ENCODE measurements at regions not wholly inside any gene's neighbourhood (a gene's known extent, or its start where the extent isn't known, plus 50 kb on each side); places are given as distances from the start of the nearest gene placed in this dataset.

DNA sequence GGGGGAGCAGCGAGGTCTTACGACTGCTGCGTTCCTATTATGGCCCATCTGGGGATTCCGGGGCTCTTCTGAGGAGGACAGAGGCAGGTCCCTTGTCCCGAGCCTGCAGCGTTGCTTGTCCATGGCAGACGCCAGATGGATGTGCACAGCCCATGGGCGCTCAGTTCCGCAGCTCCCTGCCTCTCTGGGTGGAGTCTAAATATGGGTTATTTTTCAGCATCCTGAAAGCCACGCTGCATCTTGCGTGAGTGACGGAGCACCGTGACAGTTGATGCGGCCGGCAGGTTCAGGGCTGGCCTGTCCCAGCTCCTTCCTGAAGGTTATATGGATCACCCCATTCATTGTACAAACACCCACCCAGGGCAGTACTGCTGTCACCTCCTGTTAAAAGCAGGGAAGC lies 1169.4 kb downstream of the BRD1 start:
- no peak for DNase-seq

- DNase-seq, result peak; percentile 77
Observed at GRCh38 chr22:48654492-48654891, 1173.2 kb downstream of the BRD1 start.

- DNase-seq, result no peak
Observed at GRCh38 chr22:48653929-48654328, 1173.7 kb downstream of the BRD1 start.

DNA sequence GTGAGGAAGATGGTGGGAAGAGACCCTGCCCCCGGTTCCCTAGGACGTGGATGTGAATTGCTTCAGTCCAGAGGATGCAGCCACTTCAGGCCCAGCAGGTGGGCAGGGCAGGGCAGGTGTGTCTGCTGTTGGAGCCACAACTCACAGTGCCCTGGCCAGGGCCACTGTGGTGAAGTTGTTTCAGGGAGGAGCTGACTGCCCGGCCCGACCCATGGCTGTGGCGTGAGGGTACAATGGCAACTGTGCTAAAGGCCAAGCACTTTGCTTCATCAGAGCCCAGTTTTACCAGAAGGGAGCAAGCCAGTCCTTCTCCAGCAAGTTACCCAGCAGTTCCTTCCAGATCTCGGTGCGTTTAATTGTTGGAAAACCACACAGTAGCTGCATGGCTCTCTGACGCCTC lies 1174.4 kb downstream of the BRD1 start:
- DNase-seq, result no peak

DNA sequence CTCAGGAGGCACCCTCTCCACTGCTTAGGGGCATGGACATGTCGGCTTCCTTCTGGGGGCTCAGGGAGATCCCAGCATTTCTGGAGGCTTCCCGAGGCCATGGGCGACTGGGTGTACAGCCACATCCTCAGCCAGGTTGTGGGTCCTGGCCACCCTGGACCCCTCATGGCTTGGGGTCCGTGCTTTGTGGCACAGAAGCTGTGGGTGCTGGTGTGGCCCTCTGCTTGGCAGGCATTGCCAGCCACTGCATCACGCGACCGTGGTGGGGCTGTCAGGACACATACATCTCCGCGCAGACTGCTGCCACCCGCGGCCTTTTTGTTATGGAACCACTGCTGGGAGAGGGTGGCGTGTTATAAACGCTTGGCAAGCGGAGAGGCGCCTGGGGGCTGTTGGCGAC lies 1174.9 kb downstream of the BRD1 start:
- no peak for DNase-seq

- DNase-seq, result no peak
Observed at GRCh38 chr22:48651981-48652538, 1175.6 kb downstream of the BRD1 start.

GRCh38 chr22:48651036-48651890 lies 1176.4 kb downstream of the BRD1 start:
- DNase-seq, result no peak

DNA sequence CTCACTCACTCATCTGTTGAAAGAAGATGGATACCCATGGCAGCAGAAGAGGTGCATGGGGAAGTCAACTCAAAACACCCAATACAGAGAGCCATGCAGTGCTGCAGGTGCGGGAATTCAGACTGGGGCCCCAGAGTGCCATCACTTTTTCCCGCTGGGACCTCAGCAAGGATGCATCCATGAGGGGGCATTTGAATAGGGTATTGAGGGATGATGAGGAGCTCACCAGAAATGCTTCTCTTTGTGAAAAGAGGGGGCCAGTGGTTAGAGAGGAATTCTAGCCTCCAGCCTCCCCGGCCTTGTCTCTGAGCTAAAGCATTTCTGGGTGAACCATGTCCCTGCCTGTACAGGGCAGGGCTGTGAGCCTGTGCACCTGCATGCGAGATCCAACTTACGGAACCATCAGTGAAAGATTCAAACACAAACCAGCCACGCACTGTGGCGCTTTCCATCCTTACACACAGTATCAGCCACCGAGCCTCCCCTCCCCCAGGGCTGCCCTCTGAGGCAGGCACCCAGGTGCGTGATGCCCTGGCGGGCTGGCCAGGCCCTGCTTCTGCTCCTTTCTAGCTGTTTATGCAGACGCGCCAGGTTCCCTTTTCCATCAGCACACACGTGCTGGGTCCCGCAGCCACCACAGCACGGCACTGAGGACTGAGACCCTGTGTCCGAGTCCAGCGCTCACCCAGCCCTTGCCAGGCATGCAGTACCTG lies 1177.2 kb downstream of the BRD1 start:
- DNase-seq, result no peak

DNA sequence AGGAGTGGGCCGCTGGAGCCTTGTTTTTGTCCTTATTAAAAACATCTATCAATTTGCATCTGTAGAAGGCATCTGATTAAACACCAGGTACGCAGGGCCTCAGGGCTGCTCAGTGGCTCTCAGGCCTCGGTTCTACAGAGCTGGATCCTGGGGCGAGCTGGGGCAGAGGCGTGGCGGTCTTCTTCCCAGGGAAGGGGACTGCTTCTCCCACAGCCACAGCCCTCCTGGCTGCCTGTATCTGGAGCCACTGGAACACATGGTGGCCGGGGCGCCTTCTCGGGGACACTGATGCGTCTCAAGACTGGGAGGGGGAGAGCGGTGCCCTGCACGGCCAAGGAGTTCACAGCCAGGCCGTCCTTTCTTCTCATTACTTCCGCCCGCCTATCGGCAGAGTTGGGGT lies 1178.2 kb downstream of the BRD1 start:
- DNase-seq, result no peak

DNA sequence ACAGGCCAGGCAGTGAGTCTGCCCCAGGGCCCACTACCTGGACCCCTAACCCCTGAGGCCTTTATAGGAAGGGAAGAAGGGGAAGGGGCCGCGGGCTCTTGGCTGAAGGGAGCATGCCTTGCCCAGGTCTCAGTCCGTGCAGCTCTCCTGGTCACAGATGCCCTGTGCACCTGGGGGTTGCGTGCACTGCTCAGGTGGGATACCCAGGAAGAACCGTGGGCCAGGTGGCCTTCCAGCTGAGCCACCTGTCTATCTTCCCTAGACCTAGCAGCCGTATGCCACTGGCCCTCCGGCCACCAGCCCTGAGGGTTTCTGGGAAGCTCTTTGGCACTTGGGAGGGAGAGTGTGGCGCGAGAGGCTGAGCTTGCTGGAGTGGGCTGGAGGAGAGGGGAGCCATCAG lies 1178.6 kb downstream of the BRD1 start:
- DNase-seq, result no peak

DNA sequence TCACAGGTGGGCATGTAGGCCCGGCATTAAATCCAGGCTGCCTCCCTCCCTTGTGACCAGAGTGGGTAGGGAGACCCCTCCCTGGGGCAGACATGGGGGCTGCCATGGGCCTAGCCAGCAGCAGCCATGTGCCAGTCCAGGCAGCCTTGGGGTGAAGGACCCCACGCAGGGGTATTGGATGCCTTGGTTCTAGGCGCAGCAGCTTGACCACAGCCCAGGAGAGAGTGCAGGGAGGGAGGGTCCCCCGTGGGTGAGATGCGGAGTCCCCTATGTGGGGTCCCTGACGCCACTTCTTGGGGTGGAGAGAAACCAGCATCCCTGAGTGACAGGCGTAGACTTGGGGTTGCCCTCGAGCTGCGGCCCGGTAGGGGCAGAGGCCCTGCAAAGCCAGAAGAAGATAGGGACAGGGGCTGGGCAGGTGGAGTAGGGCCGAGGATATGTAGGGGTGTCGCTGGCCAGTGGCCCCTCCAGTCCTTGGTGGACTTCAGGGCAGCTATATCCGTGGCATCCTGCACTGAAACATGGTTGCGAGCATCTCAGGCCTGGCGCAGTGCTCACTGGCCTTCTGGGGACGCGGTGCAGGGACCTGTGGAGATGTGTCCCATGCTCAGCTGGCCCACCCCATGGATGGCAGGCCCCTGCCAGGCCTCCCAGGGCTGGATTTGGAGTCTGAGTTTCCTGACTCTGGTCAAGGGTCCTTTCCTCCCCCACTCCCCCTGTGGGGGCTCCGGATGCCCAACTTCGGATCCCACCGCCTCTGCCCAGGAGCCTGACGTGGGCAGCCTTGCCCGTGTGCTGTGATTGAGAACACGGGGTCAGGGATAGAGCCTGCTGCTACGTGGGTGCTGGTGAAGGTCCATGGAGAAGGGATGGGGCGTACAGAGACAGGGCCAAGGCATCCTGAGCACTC lies 1179.8 kb downstream of the BRD1 start:
- no peak for DNase-seq

GRCh38 chr22:48647051-48647450 lies 1180.6 kb downstream of the BRD1 start:
- no peak for DNase-seq

- DNase-seq, result no peak
Observed at GRCh38 chr22:48646216-48646925, 1181.3 kb downstream of the BRD1 start.

GRCh38 chr22:48645766-48646165 lies 1181.9 kb downstream of the BRD1 start:
- DNase-seq, result no peak

DNA sequence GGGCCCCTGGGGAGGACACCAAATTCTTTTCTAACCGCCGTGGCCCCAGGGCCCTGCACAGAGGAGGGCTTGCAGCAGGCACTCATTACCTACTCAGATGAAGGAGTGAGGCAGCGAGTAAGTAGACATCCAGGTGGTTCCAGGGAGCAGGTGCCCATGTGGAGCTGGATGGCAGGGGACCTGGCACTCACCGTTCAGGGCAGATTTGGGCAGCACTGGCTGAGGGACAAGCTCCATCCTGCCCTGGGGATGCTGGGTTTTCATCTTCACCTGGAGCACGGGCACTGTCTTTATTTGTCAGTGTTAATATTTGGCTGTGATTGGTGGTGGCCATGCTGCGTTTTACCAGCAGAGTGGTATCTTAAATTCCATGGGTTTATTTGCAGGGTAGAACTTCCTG lies 1182.7 kb downstream of the BRD1 start:
- no peak for DNase-seq

DNA sequence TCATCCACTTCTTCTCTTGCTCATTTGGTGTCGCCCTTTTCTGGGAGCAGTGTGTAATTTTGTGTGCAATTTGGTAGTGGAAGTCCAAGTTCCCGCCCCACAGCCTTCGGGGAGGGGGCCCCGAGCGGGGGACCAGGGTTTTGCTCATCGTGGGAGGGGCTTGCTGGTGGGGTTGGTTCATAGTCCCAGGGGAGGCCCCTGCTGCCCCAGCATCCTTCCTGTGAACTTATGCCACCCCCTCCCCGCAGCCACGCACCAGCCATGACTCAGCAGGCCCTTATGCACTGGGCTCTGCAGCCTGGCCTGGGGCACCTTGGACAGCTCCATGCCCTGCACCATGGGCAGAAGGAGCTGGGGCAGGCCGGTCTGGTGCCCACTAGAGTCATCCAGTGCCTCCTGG lies 1183.6 kb downstream of the BRD1 start:
- peak; percentile 58 for DNase-seq

DNA sequence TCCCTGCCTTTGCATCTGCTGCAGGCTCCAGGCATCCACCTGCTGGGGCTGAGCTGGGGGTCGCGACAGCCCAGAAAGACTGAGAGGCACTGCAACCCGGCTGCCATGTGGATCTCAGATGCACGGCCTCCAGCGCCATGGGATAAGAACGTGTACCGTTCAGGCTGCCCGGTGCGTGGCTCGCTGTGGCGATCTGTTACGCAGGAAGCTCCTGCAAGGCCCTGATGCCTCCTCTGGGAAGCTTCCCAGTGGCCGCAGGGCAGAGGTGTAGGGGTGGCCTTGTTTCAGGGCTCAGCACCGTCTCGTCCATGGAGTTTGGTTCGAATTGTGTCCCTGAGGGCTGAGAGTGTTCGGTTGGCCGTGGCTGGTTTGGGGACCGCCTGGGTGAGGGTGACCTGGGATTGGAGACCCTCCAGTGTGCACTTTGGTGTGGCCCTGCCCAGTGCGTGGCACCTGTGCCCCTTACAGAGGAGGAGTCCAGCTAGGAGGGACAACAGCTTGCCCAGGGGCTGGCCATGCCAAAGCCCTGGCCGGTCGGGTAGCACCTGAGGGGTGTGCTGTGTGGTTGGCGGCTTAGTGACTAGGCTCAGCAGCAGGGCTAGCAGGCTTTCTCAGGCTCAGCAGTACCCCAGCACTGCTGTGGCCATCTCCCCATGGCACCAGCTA lies 1184.5 kb downstream of the BRD1 start:
- DNase-seq, result no peak

GRCh38 chr22:48642550-48642949 lies 1185.1 kb downstream of the BRD1 start:
- DNase-seq, result no peak

DNA sequence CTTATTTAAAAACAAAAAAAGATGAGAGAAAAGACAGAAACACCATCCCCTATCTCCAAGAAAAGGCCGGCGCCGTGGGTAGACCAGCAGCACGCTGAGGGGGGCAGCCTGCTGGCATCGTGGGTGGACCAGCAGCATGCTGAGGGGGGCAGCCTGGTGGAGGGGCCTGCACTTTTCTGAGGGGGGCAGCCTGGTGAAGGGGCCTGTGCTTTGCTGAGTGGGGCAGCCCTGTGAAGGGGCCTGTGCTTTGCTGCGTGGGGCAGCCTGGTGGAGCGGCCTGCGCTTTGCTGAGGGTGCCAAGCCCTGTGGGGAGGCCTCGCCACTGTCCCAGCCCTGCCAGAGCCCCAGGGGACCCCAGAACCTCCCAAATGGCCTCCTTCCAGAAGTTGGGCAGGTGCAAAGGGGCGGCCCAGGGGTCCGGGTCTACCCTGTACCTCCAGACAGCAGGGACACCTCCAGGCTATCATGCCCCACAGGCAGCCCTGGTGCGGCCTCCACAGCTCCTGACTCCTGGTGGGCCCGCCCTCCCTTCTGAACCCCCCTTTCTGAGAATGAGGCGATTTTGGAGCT lies 1185.7 kb downstream of the BRD1 start:
- DNase-seq, result no peak

DNA sequence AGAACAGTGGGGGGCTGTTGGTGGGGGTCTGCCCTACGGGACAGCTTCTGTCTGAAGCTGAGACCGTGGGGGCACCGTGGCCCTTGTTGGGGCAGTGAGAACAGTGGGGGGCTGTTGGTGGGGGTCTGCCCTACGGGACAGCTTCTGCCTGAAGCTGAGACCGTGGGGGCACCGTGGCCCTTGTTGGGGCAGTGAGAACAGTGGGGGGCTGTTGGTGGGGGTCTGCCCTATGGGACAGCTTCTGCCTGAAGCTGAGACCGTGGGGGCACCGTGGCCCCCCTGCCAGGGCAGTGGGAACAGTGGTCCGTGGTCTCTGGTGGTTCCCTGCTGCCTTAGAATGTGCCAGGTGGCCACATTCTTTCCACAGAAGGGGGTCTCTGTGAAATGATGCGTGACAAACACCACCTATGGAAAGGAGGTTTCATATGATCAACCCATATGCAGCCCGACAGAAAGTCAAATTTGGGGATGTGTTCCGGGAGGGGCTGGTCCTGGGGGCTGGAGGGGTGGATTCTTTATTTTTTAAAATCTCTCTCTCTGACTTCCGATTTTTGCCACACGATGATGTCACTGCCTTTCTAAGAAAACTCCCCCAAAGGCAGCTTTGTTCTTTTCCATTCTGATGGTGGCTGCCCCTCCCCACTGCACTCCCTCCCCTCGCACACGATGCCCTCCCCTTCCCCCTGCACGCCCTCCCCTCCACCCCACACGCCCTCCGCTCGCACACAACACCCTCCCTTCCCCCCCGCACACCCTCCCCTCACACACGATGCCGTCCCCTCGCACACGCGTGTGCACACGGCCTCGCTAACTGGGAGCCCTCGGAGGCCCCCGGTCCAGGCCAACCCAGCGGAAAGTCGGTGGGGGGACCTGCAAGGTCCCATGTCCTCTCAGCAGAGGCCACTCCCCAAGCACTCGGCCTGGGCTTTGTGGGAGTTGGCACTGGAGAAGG lies 1186.5 kb downstream of the BRD1 start:
- no peak for DNase-seq
